DND-41 (cell line): ENCODE measurements at regions not wholly inside any gene's neighbourhood (a gene's known extent, or its start where the extent isn't known, plus 50 kb on each side); places are given as distances from the start of the nearest gene placed in this dataset.

Experiments
- ATAC-seq: fragments of 200-7000 bp; cut with Tn5 transposase; 3 replicates; pipeline ENCODE4 v1.9.1; 2021; ENCODE audit warnings: low read depth; ENCODE audit not compliant: insufficient read depth
- DNase-seq: peaks from one replicate; pipeline ENCODE4 v3.0.0-alpha.2; 2020
- H2AFZ ChIP-seq: 2 replicates; pipeline ENCODE4 v1.6.0; 2012; ENCODE audit warnings: low read depth, low read length
- H3K27ac ChIP-seq: 2 replicates; pipeline ENCODE4 v1.5.1; 2012; ENCODE audit warnings: low read length, inconsistent platforms
- H3K27me3 ChIP-seq: fragments of 200-600 bp; sonication (generic); 2 replicates; pipeline ENCODE4 v1.6.0; 2012; ENCODE audit warnings: low read length, mild to moderate bottlenecking, inconsistent platforms; ENCODE audit not compliant: insufficient read depth, poor library complexity
- H3K36me3 ChIP-seq: 2 replicates; pipeline ENCODE4 v1.5.1; 2012; ENCODE audit warnings: low read length, inconsistent platforms; ENCODE audit not compliant: insufficient read depth
- H3K4me1 ChIP-seq: 2 replicates; pipeline ENCODE4 v1.5.1; 2012; ENCODE audit warnings: mild to moderate bottlenecking, low read length; ENCODE audit not compliant: insufficient read depth
- H3K4me2 ChIP-seq: 2 replicates; pipeline ENCODE4 v1.6.0; 2012; ENCODE audit warnings: mild to moderate bottlenecking, moderate library complexity, low read length, inconsistent platforms; ENCODE audit not compliant: insufficient read depth
- H3K4me3 ChIP-seq, 2 experiments: fragments of 200-600 bp in 1 of 2; shearing (Covaris generic) in 1 of 2; 2 replicates each; pipeline ENCODE4 v1.5.1; 2012 to 2016; ENCODE audit warnings: inconsistent platforms in 2 of 2, low read length in 2 of 2, mild to moderate bottlenecking in 2 of 2, low read depth in 1 of 2, moderate library complexity in 1 of 2
- H3K79me2 ChIP-seq: 2 replicates; pipeline ENCODE4 v1.6.0; 2012; ENCODE audit warnings: low read length, inconsistent platforms; ENCODE audit not compliant: insufficient read depth
- H3K9ac ChIP-seq: 2 replicates; pipeline ENCODE4 v1.6.0; 2012; ENCODE audit warnings: low read depth, mild to moderate bottlenecking, inconsistent platforms, low read length, moderate library complexity
- H3K9me3 ChIP-seq: 2 replicates; pipeline ENCODE4 v1.5.1; 2012; ENCODE audit warnings: low read length, moderate library complexity, mild to moderate bottlenecking, inconsistent platforms; ENCODE audit not compliant: insufficient read depth, severe bottlenecking
- H4K20me1 ChIP-seq: 2 replicates; pipeline ENCODE4 v1.6.0; 2012; ENCODE audit warnings: low read length; ENCODE audit not compliant: insufficient read depth
- EZH2 ChIP-seq: IDR thresholded peaks from 3 replicates; pipeline ENCODE4 v1.6.1; 2012; ENCODE audit warnings: borderline replicate concordance, low read depth, mild to moderate bottlenecking, moderate library complexity, low read length, inconsistent platforms; ENCODE audit not compliant: severe bottlenecking
- TF ChIP-seq, protein P1 (sequence below): IDR thresholded peaks from 2 replicates; pipeline ENCODE4 v1.5.1; 2012; ENCODE audit warnings: borderline replicate concordance, low read length, moderate library complexity, mild to moderate bottlenecking; ENCODE audit not compliant: poor library complexity, severe bottlenecking; ENCODE audit errors: extremely low read depth

DNA sequence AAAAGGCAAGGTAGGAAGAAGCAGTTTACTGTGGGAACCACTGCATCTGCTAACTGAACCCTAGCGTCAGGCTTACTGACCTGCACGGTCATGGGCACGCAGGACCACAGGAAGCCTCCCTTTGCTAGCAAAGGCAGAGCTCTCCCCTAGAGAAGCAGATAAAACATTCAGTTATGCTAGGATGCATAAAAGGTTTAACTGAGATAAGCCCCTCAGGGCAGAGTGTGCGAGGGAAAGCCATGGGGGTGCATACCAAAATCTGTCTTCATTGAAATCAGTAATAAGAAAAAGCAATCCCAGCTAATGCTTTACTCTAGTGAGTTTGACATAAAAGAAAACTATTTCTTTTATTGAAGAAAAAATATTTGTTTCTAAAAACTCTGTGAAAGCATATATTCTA is 2403.7 kb upstream of the C9orf72 start:
- Histone ChIP-seq H4K20me1 (no peaks in the 10 kb centered on the region), H3K27me3 (no peaks in the 10 kb centered on the region), H3K4me3 (no peak overlapping the region), H3K9ac (no peak overlapping the region), H3K9me3 (no peaks in the 10 kb centered on the region), H3K79me2 (no peaks in the 10 kb centered on the region), H3K4me1 (no peaks in the 10 kb centered on the region), H3K4me2 (no peak overlapping the region), H3K27ac (no peak overlapping the region), H2AFZ (no peak overlapping the region), H3K36me3 (no peaks in the 10 kb centered on the region)
- TF ChIP-seq EZH2 = no peak
- TF ChIP-seq, protein P1, sequence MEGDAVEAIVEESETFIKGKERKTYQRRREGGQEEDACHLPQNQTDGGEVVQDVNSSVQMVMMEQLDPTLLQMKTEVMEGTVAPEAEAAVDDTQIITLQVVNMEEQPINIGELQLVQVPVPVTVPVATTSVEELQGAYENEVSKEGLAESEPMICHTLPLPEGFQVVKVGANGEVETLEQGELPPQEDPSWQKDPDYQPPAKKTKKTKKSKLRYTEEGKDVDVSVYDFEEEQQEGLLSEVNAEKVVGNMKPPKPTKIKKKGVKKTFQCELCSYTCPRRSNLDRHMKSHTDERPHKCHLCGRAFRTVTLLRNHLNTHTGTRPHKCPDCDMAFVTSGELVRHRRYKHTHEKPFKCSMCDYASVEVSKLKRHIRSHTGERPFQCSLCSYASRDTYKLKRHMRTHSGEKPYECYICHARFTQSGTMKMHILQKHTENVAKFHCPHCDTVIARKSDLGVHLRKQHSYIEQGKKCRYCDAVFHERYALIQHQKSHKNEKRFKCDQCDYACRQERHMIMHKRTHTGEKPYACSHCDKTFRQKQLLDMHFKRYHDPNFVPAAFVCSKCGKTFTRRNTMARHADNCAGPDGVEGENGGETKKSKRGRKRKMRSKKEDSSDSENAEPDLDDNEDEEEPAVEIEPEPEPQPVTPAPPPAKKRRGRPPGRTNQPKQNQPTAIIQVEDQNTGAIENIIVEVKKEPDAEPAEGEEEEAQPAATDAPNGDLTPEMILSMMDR = no peak
- DNase-seq (no peak), ATAC-seq (no peak)

GRCh38 chr9:29981013-29981412 is 2403.4 kb upstream of the ACO1 start:
- no peaks in the 10 kb centered on the region for H3K9me3 ChIP-seq
- no peak overlapping the region for H3K27ac ChIP-seq
- no peak for TF ChIP-seq EZH2
- TF ChIP-seq, protein P1 = no peak
- H3K9ac ChIP-seq = no peak overlapping the region
- no peaks in the 10 kb centered on the region for H3K4me1 ChIP-seq
- ATAC-seq (no peak), DNase-seq (no peak)
- H3K79me2 ChIP-seq = no peaks in the 10 kb centered on the region
- H3K36me3 ChIP-seq = no peaks in the 10 kb centered on the region
- H3K4me3 ChIP-seq = no peak overlapping the region
- H4K20me1 ChIP-seq = no peaks in the 10 kb centered on the region
- no peaks in the 10 kb centered on the region for H3K27me3 ChIP-seq
- no peak overlapping the region for H3K4me2 ChIP-seq
- no peak overlapping the region for H2AFZ ChIP-seq

- H2AFZ ChIP-seq = no peak overlapping the region
- no peaks in the 10 kb centered on the region for H3K27me3 ChIP-seq
- H3K9me3 ChIP-seq = no peaks in the 10 kb centered on the region
- ATAC-seq (no peak), DNase-seq (no peak)
- no peaks in the 10 kb centered on the region for H3K36me3 ChIP-seq
- no peak overlapping the region for H3K9ac ChIP-seq
- no peaks in the 10 kb centered on the region for H4K20me1 ChIP-seq
- TF ChIP-seq EZH2 = no peak
- TF ChIP-seq, protein P1 = no peak
- no peak overlapping the region for H3K4me3 ChIP-seq
- no peaks in the 10 kb centered on the region for H3K4me1 ChIP-seq
- no peak overlapping the region for H3K27ac ChIP-seq
- no peak overlapping the region for H3K4me2 ChIP-seq
- H3K79me2 ChIP-seq = no peaks in the 10 kb centered on the region
Measured at GRCh38 chr9:29999645-30000044, 2384.8 kb upstream of the ACO1 start.

GRCh38 chr9:30010691-30011090 is 2373.8 kb upstream of the ACO1 start:
- H3K27ac ChIP-seq = no peak overlapping the region
- H2AFZ ChIP-seq = no peak overlapping the region
- TF ChIP-seq, protein P1 = no peak
- no peak for TF ChIP-seq EZH2
- H3K9ac ChIP-seq = no peak overlapping the region
- no peaks in the 10 kb centered on the region for H3K4me1 ChIP-seq
- no peak for ATAC-seq
- H3K79me2 ChIP-seq = no peaks in the 10 kb centered on the region
- H3K4me2 ChIP-seq = no peak overlapping the region
- no peaks in the 10 kb centered on the region for H3K9me3 ChIP-seq
- no peaks in the 10 kb centered on the region for H3K27me3 ChIP-seq
- no peak overlapping the region for H3K4me3 ChIP-seq
- DNase-seq = no peak
- H4K20me1 ChIP-seq = no peaks in the 10 kb centered on the region
- no peaks in the 10 kb centered on the region for H3K36me3 ChIP-seq
